SK-N-SH (cell line): ENCODE measurements at regions not wholly inside any gene's neighbourhood (a gene's known extent, or its start where the extent isn't known, plus 50 kb on each side); places are given as distances from the start of the nearest gene placed in this dataset.

ENCODE experiments used
- CTCF ChIA-PET: fragments of 300-600, 350-600 bp; formaldehyde crosslinking; extraction: SDS; loops from one replicate; lab custom pipeline; 2021; lab: Yijun Ruan, JAX
- POLR2A ChIA-PET: fragments of 350-600 bp; sonication (Branson Sonifier 250); formaldehyde crosslinking; extraction: SDS; loops from one replicate; lab custom pipeline; 2020; ENCODE audit warnings: antibody characterized with exemption, inconsistent platforms; lab: Yijun Ruan, JAX
- DNase-seq: peaks from one replicate; pipeline ENCODE4 v3.0.0; 2012
- H2AFZ ChIP-seq: fragments of 200-600 bp; sonication (generic); 2 replicates; pipeline ENCODE4 v1.8.1; 2016; ENCODE audit warnings: antibody characterized with exemption, mild to moderate bottlenecking, low read depth
- H3F3A ChIP-seq: fragments of 200-600 bp; sonication (generic); replicated peaks from 2 replicates; pipeline ENCODE3; 2016; ENCODE audit warnings: antibody characterized with exemption, mild to moderate bottlenecking; ENCODE audit not compliant: insufficient read depth
- H3K27ac ChIP-seq, 2 experiments: fragments of 200-500 bp in 1 of 2; fragments of 200-600 bp in 1 of 2; sonication (Bioruptor generic) in 1 of 2; sonication (generic), shearing (Covaris generic) in 1 of 2; 2 replicates each; pipeline versions ENCODE4 v1.5.1 to v1.6.1; 2014 to 2016; ENCODE audit warnings: low read depth in 2 of 2, inconsistent platforms in 1 of 2, low read length in 1 of 2, mild to moderate bottlenecking in 1 of 2, mixed read lengths in 1 of 2
- H3K27me3 ChIP-seq: fragments of 200-600 bp; sonication (generic), shearing (Covaris generic); 2 replicates; pipeline ENCODE4 v1.6.1; 2016; ENCODE audit warnings: mixed run types; ENCODE audit not compliant: insufficient read depth
- H3K36me3 ChIP-seq, 2 experiments: fragments of 200-500 bp in 1 of 2; fragments of 200-600 bp in 1 of 2; sonication (Bioruptor generic) in 1 of 2; sonication (generic) in 1 of 2; replicated peaks in 1 of 2; 2 replicates each; pipeline versions ENCODE3 to v1.5.1; 2014 to 2016; ENCODE audit warnings: low read length in 1 of 2, mild to moderate bottlenecking in 1 of 2; ENCODE audit not compliant: insufficient read depth in 2 of 2, control insufficient read depth in 1 of 2
- H3K4me1 ChIP-seq, 2 experiments: fragments of 200-500 bp in 1 of 2; fragments of 200-600 bp in 1 of 2; sonication (Bioruptor generic) in 1 of 2; sonication (generic), shearing (Covaris generic) in 1 of 2; 2 replicates each; pipeline versions ENCODE4 v1.5.1 to v1.6.1; 2014 to 2016; ENCODE audit warnings: low read depth in 1 of 2, low read length in 1 of 2, mixed run types in 1 of 2; ENCODE audit not compliant: insufficient read depth in 2 of 2, control insufficient read depth in 1 of 2
- H3K4me2 ChIP-seq: fragments of 200-600 bp; sonication (generic), shearing (Covaris generic); 2 replicates; pipeline ENCODE4 v1.6.1; 2017; ENCODE audit warnings: mixed run types
- H3K4me3 ChIP-seq, 2 experiments: fragments of 200-500 bp in 1 of 2; fragments of 200-600 bp in 1 of 2; sonication (Bioruptor generic) in 1 of 2; sonication (generic), shearing (Covaris generic) in 1 of 2; 2 replicates each; pipeline versions ENCODE4 v1.5.1 to v1.8.1; 2014 to 2016; ENCODE audit warnings: low read depth in 2 of 2, inconsistent platforms in 1 of 2, low read length in 1 of 2, mild to moderate bottlenecking in 1 of 2, mixed read lengths in 1 of 2, moderate library complexity in 1 of 2
- H3K79me2 ChIP-seq: fragments of 200-600 bp; sonication (generic); 2 replicates; pipeline ENCODE4 v1.8.1; 2017; ENCODE audit warnings: mild to moderate bottlenecking; ENCODE audit not compliant: insufficient read depth
- H3K9ac ChIP-seq: fragments of 200-600 bp; sonication (generic); 2 replicates; pipeline ENCODE4 v1.6.1; 2017; ENCODE audit warnings: mixed run types
- H3K9me2 ChIP-seq: fragments of 200-600 bp; sonication (generic); 2 replicates; pipeline ENCODE4 v1.6.1; 2017; ENCODE audit warnings: mixed run types
- H3K9me3 ChIP-seq: fragments of 200-600 bp; sonication (generic); 2 replicates; pipeline ENCODE4 v1.6.1; 2017; ENCODE audit warnings: mixed run types, mild to moderate bottlenecking, moderate library complexity
- H4K20me1 ChIP-seq: fragments of 200-600 bp; sonication (generic); 2 replicates; pipeline ENCODE4 v1.6.1; 2017; ENCODE audit warnings: mild to moderate bottlenecking, mixed run types; ENCODE audit not compliant: insufficient read depth
- EP300 ChIP-seq, 2 experiments: IDR thresholded peaks; 2 replicates each; pipeline versions ENCODE4 v1.4.0 to v1.6.1; 2012; ENCODE audit warnings: borderline replicate concordance in 1 of 2, low read depth in 1 of 2, low read length in 1 of 2
- EZH2phosphoT487 ChIP-seq: fragments of 200-600 bp; sonication (generic); IDR thresholded peaks from 2 replicates; pipeline ENCODE4 v1.6.1; 2017; ENCODE audit warnings: low read depth, mixed run types, mild to moderate bottlenecking, antibody characterized with exemption, moderate library complexity, borderline replicate concordance
- FOSL2 ChIP-seq: IDR thresholded peaks from 2 replicates; pipeline ENCODE4 v1.4.0; 2012; ENCODE audit warnings: low read depth, mild to moderate bottlenecking, moderate library complexity, borderline replicate concordance
- FOXM1 ChIP-seq: IDR thresholded peaks from 2 replicates; pipeline ENCODE4 v1.4.0; 2012; ENCODE audit warnings: low read depth, mild to moderate bottlenecking
- GABPA ChIP-seq: IDR thresholded peaks from 2 replicates; pipeline ENCODE4 v1.4.0; 2012; ENCODE audit warnings: low read depth, mild to moderate bottlenecking
- GATA2 ChIP-seq: sonication (generic); formaldehyde crosslinking; IDR thresholded peaks from 2 replicates; pipeline ENCODE4 v1.5.0; 2020; ENCODE audit warnings: mild to moderate bottlenecking, missing genetic modification reagents
- IRF3 ChIP-seq: fragments of 150-350 bp; IDR thresholded peaks from 2 replicates; pipeline ENCODE4 v1.6.1; 2016; ENCODE audit warnings: mild to moderate bottlenecking, low read depth, low read length
- MXI1 ChIP-seq: IDR thresholded peaks from 2 replicates; pipeline ENCODE4 v1.6.1; 2012; ENCODE audit warnings: mild to moderate bottlenecking, low read depth, low read length, improper control_type of control experiment
- NFIC ChIP-seq: IDR thresholded peaks from 2 replicates; pipeline ENCODE4 v1.4.0; 2012; ENCODE audit warnings: borderline replicate concordance
- PBX3 ChIP-seq: IDR thresholded peaks from 2 replicates; pipeline ENCODE4; 2012
- RAD21 ChIP-seq: IDR thresholded peaks from 2 replicates; pipeline ENCODE4 v1.6.1; 2012; ENCODE audit warnings: mild to moderate bottlenecking, low read length
- RFX5 ChIP-seq: IDR thresholded peaks from 2 replicates; pipeline ENCODE4 v1.6.1; 2012; ENCODE audit warnings: mild to moderate bottlenecking, improper control_type of control experiment, low read length
- SMC3 ChIP-seq: IDR thresholded peaks from 2 replicates; pipeline ENCODE4 v1.6.1; 2012; ENCODE audit warnings: low read depth, low read length, improper control_type of control experiment
- TCF12 ChIP-seq: IDR thresholded peaks from 2 replicates; pipeline ENCODE4 v1.4.0; 2012
- TEAD4 ChIP-seq: IDR thresholded peaks from 2 replicates; pipeline ENCODE4 v1.4.0; 2012; ENCODE audit warnings: mild to moderate bottlenecking, borderline replicate concordance; ENCODE audit not compliant: insufficient read depth
- USF1 ChIP-seq: IDR thresholded peaks from 2 replicates; pipeline ENCODE4 v1.4.0; 2012; ENCODE audit warnings: low read depth, borderline replicate concordance
- YY1 ChIP-seq: IDR thresholded peaks from 2 replicates; pipeline ENCODE4 v1.4.0; 2012; ENCODE audit warnings: low read depth, mild to moderate bottlenecking
- ZBTB33 ChIP-seq: IDR thresholded peaks from 2 replicates; pipeline ENCODE4 v1.4.0; 2012; ENCODE audit warnings: low read depth, borderline replicate concordance
- WGBS: methylation state at CpG from one replicate; pipeline ENCODE4 v1.1.6; 2017; ENCODE audit warnings: low lambda C conversion rate; 5-methylcytosine and 5-hydroxymethylcytosine counted together

- Histone ChIP-seq H3K9me2 (no peaks in the 10 kb centered on the region), H3K79me2 (no peaks in the 10 kb centered on the region), H2AFZ (no peak overlapping the region), H3K9ac (no peak overlapping the region), H3K4me3 (no peak overlapping the region)
- 10% methylated on average over 2 of the region's 2 CpGs for WGBS
- TF ChIP-seq FOSL2 (no peak), IRF3 (no peak), TEAD4 (no peak), YY1 (no peak), USF1 (no peak), SMC3 (no peak), TCF12 (no peak), GATA2 (CRISPR knock-in tag) (no peak), EP300 (IDR thresholded peaks at IDR 0.05; ENCODE audit: borderline replicate concordance in 1 of 2, low read depth in 1 of 2, low read length in 1 of 2) (no peak), MXI1 (no peak), NFIC (no peak), GABPA (no peak), EZH2phosphoT487 (no peak), PBX3 (no peak), RAD21 (no peak), ZBTB33 (no peak), FOXM1 (no peak), RFX5 (no peak)
- TF ChIP-seq, all 33 proteins: peak for 0
- H3K36me3 ChIP-seq: no peaks in the 10 kb centered on the region
- H3K27me3 ChIP-seq: no peaks in the 10 kb centered on the region
- ChIA-PET POLR2A (no interaction called here), CTCF (interaction anchor here (0.6 to 1.1 kb wide), 2 partner anchors 135 to 371 kb away, joined by 3 read pairs; no protein-coding TSS in a partner anchor)
- no peaks in the 10 kb centered on the region for H3F3A ChIP-seq
- peaks cover 4 to 17% of the 10 kb centered on the region in 2 experiments; a peak in 2 of 4 replicates for H3K4me1 ChIP-seq
- H3K27ac ChIP-seq: no peak overlapping the region
- no peaks in the 10 kb centered on the region for H3K9me3 ChIP-seq
- H3K4me2 ChIP-seq: no peak overlapping the region
- no peaks in the 10 kb centered on the region for H4K20me1 ChIP-seq
- DNase-seq: no peak
These were observed 455.9 kb downstream of the PDCD6IP start for GRCh38 chr3:34254285-34254684.
